ENCODE measurements at regions not wholly inside any gene's neighbourhood (a gene's known extent, or its start where the extent isn't known, plus 50 kb on each side); places are given as distances from the start of the nearest gene placed in this dataset. TPM values are rescaled to one million over a fixed set of nuclear protein-coding genes. Genes with fewer than 3 reads are reported as not detected.

DNA sequence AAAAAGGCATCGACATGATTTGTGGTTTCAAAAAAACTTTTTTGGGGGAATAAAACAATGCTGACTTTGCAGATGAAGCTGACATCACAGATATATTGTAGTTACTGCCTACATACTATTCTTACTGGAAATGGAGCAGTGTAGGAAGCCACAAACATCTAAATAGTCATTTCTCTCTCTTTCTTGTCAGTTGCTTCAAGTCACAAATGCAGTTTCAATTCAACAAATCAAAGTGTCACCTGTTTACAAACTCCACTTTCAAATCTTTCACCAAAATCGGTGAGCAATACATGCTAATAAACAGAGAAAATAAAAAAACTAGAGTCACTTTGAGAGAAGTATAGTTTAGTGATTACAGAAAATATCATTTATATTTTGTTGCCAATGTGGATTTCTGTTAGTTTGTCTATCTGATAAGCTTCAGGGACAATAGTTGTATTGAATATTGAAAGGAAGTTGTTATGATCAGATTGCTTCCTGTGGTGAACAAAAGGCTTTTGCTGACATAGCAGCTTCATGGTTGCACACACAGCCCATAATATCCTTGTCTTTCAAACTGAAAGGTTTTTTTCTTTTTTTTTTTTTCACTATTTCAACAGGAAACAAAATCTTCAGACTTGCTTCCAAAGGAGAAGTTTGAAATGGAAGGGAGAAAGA is 49.7 kb upstream of the PTPN13 start:
- intact Hi-C loops (cut with DNase I) = no loop called here
- Histone ChIP-seq H3K9me3 (no peaks in the 10 kb centered on the region), H3K4me3 (no peak overlapping the region), H3K27me3 (no peaks in the 10 kb centered on the region), H3K27ac (no peak overlapping the region), H3K36me3 (no peaks in the 10 kb centered on the region), H3K4me1 (no peaks in the 10 kb centered on the region)
- no peak for DNase-seq (ENCODE audit: extremely low spot score in 2 of 2)
- TF ChIP-seq, protein P1, sequence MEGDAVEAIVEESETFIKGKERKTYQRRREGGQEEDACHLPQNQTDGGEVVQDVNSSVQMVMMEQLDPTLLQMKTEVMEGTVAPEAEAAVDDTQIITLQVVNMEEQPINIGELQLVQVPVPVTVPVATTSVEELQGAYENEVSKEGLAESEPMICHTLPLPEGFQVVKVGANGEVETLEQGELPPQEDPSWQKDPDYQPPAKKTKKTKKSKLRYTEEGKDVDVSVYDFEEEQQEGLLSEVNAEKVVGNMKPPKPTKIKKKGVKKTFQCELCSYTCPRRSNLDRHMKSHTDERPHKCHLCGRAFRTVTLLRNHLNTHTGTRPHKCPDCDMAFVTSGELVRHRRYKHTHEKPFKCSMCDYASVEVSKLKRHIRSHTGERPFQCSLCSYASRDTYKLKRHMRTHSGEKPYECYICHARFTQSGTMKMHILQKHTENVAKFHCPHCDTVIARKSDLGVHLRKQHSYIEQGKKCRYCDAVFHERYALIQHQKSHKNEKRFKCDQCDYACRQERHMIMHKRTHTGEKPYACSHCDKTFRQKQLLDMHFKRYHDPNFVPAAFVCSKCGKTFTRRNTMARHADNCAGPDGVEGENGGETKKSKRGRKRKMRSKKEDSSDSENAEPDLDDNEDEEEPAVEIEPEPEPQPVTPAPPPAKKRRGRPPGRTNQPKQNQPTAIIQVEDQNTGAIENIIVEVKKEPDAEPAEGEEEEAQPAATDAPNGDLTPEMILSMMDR (IDR thresholded peaks at IDR 0.05) = no peak
- TF ChIP-seq POLR2AphosphoS5 (IDR thresholded peaks at IDR 0.05; ENCODE audit: insufficient read depth in 1 of 2, low read depth in 1 of 2) (no peak), POLR2A (IDR thresholded peaks at IDR 0.05) (no peak)

Small RNA genes in the stretch of these regions (microRNA-seq; reads per million reads assigned to microRNA genes)
- gene MIR4452 (ENCODE audit: borderline number of aligned reads, borderline replicate concordance) = not detected

Small RNA genes in the stretch of these regions (small RNA-seq; reads per million reads assigned to genes)
- gene MIR4452 = not detected

Data from vagina (tissue), 2 donors.